ELR (cell line): ENCODE measurements at regions not wholly inside any gene's neighbourhood (a gene's known extent, or its start where the extent isn't known, plus 50 kb on each side); places are given as distances from the start of the nearest gene placed in this dataset.

Source experiments
- DNase-seq: peaks from one replicate; pipeline ENCODE4 v3.0.0-alpha.2; 2015; ENCODE audit warnings: low read depth

DNA sequence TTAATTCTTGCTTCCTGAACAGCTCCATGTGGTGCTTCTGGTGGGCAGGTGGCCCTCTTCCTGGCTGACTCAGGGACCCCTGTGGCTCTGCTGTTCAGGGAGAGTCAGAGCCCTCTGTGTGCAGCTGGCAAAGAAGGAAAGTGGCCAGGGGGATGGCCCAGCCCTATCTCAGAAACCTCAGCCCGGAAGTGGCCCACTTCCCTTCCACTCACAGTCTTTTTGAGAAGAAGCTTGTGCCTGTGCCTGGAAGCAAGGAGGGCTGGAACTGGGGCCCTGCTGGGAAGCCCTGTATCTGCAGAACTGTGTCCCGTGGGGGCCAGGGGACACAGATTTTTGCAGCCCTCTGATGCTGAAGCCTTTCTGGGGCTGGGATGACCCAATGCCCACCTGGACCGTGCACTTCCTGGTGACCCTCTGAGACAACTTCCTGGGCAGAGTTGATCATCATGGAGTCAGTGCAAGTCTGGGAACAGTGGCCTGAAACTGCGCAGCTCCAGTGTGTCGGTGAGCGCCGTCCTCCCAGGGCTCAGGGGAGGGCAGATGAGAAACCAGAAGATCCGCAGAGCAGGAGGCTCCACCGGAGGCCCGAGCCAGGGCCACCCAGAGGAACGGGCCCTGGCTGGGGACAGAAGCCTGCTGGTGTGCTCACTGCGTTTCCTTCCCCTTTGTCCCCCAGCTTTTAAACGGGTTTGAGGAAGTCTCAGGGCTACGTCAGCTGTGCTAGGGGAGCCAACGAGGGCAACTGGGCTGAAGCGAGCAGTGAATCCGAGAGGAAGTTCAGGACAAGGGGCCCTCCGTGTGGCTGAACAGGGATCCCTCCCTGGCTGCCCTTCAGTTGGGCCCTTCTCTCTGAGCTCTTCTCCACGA, 217.4 kb upstream of the RTL1 start:
- no peak for DNase-seq

DNA sequence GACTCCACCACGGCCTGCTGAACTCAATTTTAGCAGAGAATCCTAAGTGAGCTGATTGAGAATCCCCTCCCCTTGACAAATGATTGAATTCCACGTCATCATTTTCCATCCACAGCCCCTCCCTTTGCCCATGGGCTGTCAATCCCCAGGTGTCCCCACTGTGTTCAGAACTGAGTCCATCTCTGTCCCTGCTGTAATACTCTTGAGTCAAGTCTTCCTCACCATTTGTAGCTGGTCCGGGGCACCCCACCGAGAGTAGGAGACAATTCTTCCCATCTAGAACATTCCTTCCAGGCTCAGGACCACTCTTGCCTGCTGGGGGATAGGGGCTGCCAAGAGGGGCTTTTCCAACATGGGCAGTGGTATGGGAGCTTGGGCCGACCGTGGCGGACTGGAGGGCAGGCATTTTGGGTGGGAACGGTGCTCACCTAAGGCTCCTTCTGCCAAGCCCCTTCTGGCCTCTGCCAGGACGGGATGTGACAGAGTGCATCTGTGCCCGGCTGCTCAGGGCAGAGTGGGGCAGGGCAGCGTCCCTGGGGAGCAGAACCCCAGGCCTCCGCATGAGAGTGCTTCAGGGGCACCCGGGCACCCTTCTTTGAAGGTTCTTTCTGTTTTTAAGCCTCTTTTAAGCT, 218.1 kb upstream of the RTL1 start:
- no peak for DNase-seq

DNA sequence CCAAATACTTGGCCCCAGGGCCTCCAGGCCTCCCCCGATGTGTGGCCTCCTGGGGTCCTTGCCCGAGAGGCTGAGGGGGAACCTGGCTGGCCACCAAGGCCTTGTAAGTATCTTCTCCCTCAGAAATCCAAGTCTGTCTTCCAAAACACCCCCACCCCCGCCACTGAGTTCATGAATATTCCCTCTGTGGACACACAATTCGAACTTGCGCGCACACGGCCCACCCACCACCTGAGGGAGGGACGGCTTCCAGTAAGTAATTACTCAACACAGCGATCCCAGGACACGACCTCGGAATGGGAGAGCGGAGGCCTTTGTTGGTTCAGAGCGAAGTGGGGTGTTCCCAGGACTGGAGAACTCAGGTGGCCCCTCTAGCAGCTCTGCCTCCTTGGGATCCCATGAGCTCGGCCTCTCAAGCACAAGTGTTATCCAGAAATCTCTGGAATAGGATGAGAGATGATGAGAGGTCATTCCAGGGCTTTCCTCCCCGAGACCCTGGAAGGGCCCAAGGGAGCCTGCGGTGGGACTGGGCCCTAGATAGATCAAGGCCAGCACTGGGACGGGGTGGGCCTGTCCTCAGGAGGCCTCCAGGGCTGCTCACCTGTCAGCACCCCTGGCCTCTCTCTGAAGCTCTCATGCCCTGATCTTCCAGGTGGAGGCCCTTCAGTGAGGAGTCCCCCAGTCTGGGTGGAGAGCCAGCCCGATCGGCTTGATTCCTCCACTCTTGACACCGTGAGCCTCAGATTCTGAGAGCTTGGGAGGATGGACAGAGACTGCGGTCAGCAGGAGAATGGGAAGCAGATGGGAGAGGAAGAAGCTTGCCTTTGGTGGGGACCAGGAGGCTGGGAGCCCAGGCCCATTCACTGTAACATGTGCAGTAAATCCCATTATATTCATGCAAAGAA, 219.0 kb upstream of the RTL1 start:
- DNase-seq: no peak

DNA sequence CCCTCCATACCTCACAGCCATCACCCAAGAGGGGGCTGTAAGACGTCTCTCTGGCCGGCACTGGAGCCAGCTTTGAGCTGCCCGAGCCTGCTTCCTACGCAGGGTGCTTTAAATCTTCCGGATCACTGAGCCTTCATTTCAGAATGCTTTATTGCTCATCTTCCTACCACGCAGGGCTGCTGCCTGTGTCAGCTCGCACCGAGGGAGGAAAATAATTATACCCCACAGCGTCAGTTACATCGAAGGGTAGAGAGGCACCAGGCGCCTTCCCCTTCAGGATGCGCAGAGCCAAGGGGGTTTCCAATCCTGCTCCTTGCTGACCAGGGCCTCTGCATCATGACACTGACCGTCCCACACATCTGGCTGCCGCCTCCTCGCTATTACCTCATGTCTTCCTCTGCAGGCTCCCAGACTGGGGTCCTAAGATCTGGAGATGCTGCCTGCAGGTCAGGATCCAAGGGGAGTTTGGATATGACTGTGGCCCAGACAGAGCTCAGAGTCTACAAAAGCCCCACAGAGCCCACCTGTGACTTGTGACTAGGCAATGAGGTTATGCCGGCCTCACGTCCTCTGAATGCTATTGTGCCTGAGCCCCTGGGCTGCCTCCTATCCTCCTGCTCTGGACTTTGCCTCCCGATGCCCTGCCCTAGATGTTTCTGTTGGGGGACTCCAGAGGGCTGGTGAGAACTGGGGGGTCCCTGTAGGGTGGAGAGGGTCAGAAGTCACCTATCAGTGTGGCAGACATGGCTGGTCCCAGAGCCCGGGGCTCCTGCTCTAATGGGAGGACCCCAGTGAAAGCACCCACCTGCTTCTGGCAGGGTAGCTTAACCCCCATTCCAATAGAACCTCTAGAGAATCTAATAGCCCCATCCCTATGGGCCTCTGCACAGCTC, 220.3 kb upstream of the RTL1 start:
- DNase-seq: no peak

DNA sequence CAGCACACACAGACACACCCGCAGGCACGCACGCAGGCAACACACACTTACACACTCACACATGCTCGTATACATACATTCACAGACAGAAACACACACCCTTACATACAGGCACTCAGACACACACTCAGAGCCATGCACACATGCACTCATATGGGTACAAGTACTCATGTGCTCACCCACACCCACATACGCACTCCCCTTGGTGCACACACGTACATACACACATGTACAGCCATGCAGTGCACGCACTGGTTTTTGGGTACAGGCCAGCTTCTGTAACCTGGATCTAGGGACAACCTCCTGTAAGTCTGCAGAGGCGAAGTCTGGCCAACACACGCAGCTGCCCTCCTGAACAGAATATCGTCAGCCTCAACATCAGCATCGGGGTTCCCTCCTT, 221.3 kb upstream of the RTL1 start:
- DNase-seq: no peak

DNA sequence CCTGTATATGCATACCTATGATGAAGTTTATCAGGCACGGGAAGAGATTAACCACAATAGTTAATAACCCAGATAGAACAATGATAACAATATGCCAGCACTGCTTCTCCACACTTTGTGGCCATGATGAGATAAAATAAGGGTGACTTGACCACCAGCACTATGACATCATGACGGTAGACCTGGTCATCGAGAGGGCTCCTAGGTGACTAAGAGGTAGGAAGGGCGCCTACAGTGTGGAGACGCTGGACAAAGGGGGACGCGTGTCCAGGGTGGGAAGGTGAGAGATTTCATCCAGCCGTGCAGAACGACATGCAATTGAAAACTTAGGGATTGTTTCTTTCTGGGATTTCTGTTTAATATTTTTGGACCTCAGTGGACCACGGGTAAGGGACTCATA, 221.8 kb upstream of the RTL1 start:
- no peak for DNase-seq

DNA sequence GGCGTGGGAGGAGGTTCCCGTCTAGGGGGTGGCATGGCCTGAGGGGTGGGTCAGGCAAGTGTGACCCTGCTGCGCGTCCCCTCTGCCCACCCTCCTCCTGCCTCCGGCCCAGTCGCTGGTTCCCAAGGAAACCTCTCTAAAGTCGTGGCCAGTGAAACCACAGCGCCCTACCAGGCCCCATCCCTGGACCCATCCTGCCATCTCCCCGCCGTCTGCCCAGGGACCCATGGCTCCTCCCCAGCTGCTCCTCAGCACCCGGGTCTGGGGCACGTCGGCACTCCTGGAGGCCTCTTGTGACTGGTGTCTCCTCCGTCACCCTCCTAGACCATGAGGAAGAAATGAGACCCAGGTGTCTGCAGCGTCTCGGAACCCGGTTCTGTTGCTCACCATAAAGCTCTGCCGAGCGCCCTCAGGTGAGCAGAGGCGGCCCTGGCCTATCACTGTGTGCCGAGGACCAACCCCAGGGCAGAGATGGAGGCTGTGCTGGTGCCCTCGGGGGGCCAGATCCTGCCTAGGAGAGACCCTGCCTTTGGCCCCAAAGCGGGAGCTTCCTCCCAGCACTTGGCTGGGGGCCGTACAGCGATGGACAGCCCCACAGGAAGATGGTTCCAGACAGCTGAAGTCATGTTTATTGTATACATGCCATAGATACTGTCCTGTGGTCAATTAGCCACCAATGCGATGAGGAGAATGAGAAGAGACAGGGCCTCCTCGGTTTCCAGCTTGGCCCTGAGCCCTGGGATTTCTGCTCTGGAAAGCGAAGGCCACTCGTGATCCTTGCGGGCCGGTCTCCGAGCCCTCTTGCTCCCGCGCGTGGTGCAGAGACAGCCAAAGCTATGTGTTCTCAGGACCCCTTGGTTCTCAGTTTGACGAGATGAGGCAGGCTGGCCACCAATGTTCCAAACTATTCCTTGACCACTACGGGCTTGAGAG, 222.5 kb upstream of the RTL1 start:
- DNase-seq: no peak

DNA sequence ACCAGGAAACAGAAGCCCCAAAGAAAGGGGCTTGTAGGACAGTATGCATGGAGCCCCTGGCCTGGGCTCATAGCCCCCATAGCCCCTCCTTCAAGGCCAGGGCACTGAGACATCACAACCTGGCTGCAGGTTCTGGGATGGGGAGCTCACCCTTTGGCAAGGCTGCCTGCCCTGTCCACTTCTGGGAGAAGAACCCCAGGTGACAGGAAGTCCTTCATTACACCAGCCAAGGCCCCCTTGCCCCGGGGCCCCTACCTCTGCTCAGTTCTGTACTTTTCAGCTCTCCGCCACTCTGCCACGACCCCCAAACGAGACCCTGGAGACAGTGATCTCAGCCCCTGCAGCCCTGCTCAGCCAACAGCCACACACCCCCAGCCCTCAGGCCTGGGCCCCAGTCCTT, 223.2 kb upstream of the RTL1 start:
- no peak for DNase-seq

DNA sequence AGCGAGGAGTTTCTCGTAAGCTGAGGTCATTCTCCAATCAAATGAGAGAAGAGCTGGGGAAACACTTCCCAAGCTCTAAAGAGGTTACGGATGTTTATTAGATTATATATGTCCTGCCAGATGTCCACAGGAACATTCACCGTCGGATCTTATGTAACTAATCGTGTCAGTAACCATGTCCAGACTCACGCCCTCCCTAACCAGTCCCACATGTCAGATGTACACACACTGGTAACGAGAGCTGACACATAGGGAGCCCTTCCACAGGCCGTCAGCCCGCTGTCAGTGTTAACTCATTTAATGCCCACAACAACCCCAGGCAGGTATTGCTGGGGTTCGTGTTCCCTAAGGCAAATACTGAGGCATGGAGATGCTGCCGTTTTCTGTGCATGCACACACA, 223.7 kb upstream of the RTL1 start:
- DNase-seq: no peak

DNA sequence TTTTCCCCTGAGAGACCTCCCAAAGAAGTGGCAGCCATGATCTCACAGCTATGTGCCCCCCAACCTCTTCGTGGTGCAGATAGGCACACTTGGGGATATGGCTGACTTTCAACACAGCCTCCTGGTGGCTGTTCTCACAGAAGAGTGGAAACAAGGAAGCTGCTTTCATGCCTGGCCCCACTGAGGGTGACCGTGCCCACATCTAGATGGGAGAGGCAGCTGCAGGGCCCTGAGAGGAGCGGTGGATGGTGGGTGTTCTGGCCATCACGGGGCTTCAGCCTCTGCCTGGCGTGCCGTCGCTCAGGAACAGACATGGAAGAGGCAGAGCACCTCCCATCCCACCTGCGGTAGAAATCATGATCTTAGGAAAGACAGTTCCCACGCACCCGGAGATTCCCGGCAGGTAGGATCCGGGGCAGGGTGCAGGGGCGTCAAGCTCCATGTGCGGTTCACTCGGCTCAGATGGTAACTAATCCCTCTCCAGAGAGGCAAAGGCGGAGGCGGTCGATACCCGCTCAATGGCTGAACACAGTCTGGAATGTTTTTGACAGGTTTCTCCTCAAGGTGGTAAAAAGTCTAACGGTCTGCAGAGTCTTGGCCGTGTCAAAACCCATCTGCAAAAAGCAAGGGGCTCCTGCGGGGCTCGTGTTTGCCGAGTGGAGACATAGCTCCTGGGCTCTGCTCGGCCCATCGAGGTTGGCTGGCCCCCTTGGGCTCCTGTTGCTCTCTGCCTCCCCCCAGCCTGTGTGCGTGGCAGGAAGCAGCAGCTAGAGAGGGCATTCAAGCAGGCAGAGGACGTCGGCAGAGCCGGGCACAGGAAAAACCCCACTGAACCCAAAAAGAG, 225.2 kb upstream of the RTL1 start:
- DNase-seq: no peak

DNA sequence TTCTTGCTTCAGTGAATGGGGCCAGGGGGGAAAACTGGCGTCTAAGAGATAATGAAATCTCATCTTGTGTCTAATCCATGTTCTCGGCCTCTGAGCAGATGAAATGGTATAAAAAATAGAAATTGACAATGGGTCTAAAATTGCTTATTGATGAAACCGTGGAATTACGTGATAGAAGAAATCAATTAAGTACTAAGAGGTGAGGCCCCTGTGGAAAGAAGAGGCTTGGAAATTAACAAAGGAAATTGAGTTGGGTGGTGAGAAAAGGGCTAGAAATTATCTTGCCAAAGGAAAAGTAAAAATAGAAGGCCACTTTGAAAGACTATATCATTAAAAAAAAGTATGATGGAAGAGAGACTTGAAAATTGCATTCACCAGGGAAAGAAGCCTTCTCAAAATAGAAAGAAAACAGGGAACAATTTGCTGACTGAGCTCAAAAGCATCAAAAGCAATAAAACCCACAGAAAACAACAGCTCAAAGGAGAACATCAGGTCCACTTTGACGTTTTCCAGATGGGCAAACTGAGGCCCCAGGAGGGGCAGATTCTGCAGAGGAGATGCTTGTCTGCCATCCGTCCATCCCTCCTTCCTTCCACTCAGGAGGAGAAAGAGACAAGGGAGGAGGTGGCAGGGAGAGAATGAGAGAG, 226.1 kb upstream of the RTL1 start:
- DNase-seq: no peak

DNA sequence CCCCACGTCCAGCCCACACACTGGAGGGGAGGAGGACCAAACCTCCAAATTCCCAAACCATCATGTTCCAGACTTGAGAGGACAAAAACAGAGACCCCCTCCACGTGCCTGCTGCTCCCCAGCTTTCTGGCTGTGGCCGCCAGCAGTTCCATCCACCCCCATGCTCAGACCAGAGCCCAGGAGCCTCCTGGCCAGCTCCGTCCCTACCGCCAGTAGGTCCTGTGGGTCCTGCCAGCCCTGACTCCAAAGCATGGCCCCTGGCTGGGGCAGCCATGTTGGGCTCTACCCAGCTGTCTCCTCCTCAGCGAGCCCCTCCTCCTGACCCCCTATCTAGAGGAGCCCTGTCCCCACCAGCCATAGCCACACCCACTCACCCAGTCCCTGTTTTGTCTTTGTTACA, 227.3 kb upstream of the RTL1 start:
- DNase-seq: no peak

DNA sequence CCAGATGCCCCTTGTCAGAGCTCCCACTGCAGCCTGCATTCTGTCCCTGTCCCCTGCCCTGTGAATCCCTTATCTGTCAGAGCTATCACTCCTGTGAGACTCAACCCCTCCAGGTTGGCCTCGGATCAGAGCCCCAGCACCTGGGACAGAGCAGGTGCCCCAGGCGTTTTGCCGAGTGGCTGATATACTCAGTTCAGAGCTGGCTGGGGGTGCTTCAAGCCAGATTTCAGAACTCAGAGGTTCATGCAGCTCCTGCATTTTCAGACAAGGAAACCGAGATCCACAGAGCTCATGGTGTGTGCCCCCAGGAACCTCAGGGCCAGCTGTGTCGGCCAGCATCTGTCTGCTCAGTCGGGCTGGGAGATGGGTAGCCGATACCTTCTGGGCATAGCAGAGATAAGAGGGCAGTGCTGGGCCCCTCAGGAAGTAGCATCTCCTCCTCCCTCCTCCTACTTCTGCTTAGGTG, 228.0 kb upstream of the RTL1 start:
- DNase-seq: no peak

DNA sequence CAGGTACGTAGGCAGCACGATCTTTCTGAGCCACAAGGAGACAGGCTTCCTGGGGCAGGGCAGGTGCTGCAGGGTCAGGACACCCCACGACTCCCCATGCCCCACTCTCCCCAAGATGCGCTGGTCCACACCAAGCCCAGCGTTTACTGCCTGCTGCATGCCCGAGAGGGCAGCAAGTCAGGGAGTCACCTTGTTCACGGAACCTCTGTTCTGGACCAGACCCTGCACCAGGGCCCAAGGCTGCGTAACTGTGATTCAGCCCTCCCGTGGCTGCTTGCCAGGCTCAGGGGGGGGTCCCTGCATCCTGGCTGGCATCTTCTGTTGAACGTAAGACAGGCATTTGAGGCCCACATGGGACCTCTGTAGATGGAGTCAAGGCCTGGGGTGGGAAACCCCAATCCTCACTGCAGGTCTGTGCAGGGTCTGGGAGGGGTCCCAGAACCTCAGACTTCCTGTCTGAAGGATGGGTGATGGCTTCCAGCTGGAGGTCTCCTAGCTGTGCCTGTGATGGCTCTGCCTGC, 228.6 kb upstream of the RTL1 start:
- DNase-seq: no peak

DNA sequence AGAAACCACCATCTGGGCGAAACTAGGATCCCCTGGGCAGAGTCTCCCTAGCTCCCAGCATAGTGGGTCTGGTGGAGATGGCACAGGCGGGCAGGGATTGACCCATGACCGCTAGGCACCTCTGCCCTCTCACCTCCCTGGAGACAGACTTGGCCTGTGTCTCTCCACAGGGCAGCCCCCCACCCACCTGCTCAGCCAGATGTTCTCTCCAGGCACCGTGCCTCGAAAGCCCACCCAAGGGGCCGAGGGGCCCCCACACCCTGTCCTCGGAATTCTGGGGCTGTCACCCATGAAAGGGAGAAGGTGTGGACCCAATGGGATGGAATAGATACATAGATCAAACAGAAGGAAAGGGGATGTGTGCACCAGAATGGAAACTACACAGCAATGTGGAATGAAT, 229.1 kb upstream of the RTL1 start:
- no peak for DNase-seq

DNA sequence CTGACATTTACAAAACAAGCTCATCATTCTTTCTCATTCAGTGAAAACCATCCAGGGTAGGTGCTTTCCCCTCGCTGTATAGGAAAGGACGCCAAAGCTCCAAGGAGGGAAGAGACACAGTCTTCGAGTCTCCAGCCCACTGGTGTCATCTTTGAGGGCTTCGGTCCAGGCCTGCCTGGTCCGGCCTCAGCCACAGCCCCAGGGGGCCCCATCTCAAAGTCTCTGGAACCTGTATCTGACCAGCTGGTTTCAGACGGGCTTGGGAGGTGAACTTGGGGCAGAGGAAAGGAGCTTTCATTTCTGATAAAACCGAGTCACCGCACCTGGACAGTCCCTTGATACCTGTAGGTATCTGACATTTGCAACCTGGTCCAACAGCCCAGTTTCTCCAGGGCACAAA, 229.5 kb upstream of the RTL1 start:
- DNase-seq: no peak

DNA sequence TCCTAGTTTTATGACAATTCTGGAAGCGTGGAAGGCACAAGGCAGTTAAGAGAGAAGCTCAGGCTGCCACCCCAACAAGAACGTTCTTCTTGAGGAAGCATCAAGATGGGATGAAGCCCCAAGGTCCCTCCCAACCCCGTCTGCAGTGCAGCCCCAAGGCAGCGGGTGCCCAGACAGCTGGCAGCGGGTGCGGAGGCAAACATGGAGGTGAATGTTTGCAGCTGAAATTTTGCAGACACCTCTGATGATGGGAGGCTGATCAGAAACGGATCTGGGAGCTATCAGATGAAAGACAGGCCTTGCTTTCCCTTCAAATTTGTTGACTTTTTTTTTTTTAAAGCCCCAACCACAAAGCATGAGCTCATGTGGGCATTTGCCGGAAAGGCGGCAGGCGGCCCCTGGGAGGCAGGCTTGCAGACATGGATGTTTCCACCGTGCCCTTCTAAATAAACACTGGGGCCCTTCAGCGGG, 230.7 kb upstream of the RTL1 start:
- DNase-seq: no peak

DNA sequence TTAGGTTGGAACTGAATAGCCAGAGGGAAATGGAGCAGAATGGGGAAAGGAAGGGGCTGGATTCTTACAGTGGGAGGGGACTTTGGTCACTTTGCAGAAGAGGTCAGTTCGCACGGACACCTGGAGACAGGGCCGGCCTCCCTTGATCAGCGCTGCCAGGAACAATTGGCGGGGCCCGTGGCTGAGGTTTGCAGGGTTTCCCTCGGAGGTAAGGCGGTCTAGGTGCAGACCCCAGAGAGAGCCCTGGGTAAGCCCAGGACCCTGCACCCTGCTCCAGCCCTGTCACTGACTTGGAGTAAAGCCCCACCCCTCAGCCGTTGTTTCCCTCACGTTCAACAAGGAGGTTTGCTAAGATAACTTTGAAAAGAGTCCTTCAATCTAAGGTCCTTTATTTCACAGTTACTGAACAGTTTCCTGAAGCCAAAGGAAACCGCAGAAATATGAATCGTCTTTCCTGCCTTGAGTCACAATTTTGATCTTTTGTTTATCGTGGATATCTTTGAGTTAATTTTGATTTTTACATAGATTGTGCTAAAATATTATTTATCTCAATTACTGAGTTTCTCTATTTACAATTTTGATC, 231.4 kb upstream of the RTL1 start:
- no peak for DNase-seq
